A549 (cell line): ENCODE measurements at regions not wholly inside any gene's neighbourhood (a gene's known extent, or its start where the extent isn't known, plus 50 kb on each side); places are given as distances from the start of the nearest gene placed in this dataset.

ENCODE experiments used
- CHD4 ChIP-seq: fragments of 200-600 bp; sonication (generic); IDR thresholded peaks from 2 replicates; pipeline ENCODE4 v1.6.1; 2016; ENCODE audit warnings: antibody characterized with exemption, mild to moderate bottlenecking, borderline replicate concordance
- TFCP2L1 ChIP-seq: fragments of 250-450 bp; sonication (Bioruptor Pico); IDR thresholded peaks from 2 replicates; pipeline ENCODE4 v1.5.0; 2021; ENCODE audit warnings: mild to moderate bottlenecking

GRCh38 chr5:15026011-15026893, 154.7 kb upstream of the ANKH start:
- TF ChIP-seq TFCP2L1 (CRISPR knock-in tag) (no peak), CHD4 (no peak)
